Upper lobe of left lung (tissue), 4 donors: ENCODE measurements at regions not wholly inside any gene's neighbourhood (a gene's known extent, or its start where the extent isn't known, plus 50 kb on each side); places are given as distances from the start of the nearest gene placed in this dataset.

Source experiments
- EP300 ChIP-seq, 4 donors: sonication (generic); formaldehyde crosslinking; IDR thresholded peaks; one replicate each; pipeline ENCODE4 v1.5.1; 2017; ENCODE audit warnings: antibody characterized with exemption in 4 of 4, control low read depth in 2 of 4
- POLR2A ChIP-seq, 4 donors: fragments of 450-650 bp; IDR thresholded peaks; one replicate each; pipeline ENCODE4 v1.5.1; 2016 to 2017; ENCODE audit warnings: antibody characterized with exemption in 4 of 4, mild to moderate bottlenecking in 2 of 4

- no peak for TF ChIP-seq EP300 (IDR thresholded peaks at IDR 0.05)
- TF ChIP-seq POLR2A (IDR thresholded peaks at IDR 0.05): no peak
Measured at GRCh38 chr14:28243600-28243999, 523.0 kb upstream of the FOXG1 start.
